DOHH2 (cell line): ENCODE measurements at regions not wholly inside any gene's neighbourhood (a gene's known extent, or its start where the extent isn't known, plus 50 kb on each side); places are given as distances from the start of the nearest gene placed in this dataset.

Experiments
- EZH2phosphoT487 ChIP-seq: fragments of 200-600 bp; sonication (generic); IDR thresholded peaks from 2 replicates; pipeline ENCODE4 v1.6.1; 2017; ENCODE audit warnings: borderline replicate concordance, mild to moderate bottlenecking, antibody characterized with exemption, low read length, moderate library complexity, mixed read lengths
- TF ChIP-seq, protein P1 (sequence below): fragments of 200-600 bp; sonication (generic); IDR thresholded peaks from one replicate; pipeline ENCODE4 v1.5.1; 2014; ENCODE audit warnings: antibody characterized with exemption, mild to moderate bottlenecking, low read depth, low read length; ENCODE audit not compliant: poor library complexity, severe bottlenecking

DNA sequence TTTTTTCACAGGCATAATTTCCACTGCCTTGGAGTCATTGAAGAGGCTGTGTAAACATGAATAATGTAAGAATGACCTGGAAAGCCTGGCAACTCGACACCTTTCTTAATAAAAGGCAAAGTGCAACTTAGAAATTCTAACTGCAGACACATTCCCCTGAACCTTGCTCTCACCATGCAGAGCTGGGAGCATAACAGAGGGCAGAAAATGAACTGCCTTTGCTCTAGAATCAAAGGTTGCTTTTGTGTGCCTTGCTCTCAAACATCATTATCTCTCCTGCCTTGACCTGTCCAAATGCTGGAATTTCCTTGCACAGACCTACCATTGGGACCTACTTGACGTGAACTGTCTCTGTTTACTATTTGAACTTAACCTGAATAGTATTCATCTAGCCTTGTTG is 462.0 kb upstream of the ZNF462 start:
- TF ChIP-seq, protein P1, sequence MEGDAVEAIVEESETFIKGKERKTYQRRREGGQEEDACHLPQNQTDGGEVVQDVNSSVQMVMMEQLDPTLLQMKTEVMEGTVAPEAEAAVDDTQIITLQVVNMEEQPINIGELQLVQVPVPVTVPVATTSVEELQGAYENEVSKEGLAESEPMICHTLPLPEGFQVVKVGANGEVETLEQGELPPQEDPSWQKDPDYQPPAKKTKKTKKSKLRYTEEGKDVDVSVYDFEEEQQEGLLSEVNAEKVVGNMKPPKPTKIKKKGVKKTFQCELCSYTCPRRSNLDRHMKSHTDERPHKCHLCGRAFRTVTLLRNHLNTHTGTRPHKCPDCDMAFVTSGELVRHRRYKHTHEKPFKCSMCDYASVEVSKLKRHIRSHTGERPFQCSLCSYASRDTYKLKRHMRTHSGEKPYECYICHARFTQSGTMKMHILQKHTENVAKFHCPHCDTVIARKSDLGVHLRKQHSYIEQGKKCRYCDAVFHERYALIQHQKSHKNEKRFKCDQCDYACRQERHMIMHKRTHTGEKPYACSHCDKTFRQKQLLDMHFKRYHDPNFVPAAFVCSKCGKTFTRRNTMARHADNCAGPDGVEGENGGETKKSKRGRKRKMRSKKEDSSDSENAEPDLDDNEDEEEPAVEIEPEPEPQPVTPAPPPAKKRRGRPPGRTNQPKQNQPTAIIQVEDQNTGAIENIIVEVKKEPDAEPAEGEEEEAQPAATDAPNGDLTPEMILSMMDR: no peak
- TF ChIP-seq EZH2phosphoT487: no peak
